Keratinocyte (primary cell): ENCODE measurements at regions not wholly inside any gene's neighbourhood (a gene's known extent, or its start where the extent isn't known, plus 50 kb on each side); places are given as distances from the start of the nearest gene placed in this dataset.

ENCODE experiments used
- DNase-seq: peaks from one replicate; pipeline ENCODE4 v3.0.0-alpha.2; 2011; ENCODE audit warnings: low read depth, missing footprints, low spot score
- FAIRE-seq: peaks from 2 replicates; lab custom pipeline; 2011; peaks lifted over from hg19 to GRCh38; lab: Jason Lieb, UNC
- H2AFZ ChIP-seq: 2 replicates; pipeline ENCODE4 v1.6.0; 2012; ENCODE audit warnings: low read length, control low read depth, inconsistent platforms; ENCODE audit not compliant: control insufficient read depth
- H3K27ac ChIP-seq: 2 replicates; pipeline ENCODE4 v1.5.1; 2011; ENCODE audit warnings: low read length; ENCODE audit not compliant: control insufficient read depth, insufficient read depth
- H3K27me3 ChIP-seq: 3 replicates; pipeline ENCODE4 v1.6.0; 2011; ENCODE audit warnings: low read length; ENCODE audit not compliant: control insufficient read depth, insufficient read depth; ENCODE audit errors: extremely low read depth
- H3K36me3 ChIP-seq, 2 experiments: 2 replicates in 1 of 2; 3 replicates in 1 of 2; pipeline ENCODE4 v1.5.1; 2011; ENCODE audit warnings: low read length in 2 of 2, mild to moderate bottlenecking in 1 of 2; ENCODE audit not compliant: control insufficient read depth in 2 of 2, insufficient read depth in 2 of 2; ENCODE audit errors: extremely low read depth in 1 of 2
- H3K4me1 ChIP-seq: 3 replicates; pipeline ENCODE4 v1.5.1; 2011; ENCODE audit warnings: low read length; ENCODE audit not compliant: control insufficient read depth, insufficient read depth; ENCODE audit errors: extremely low read depth
- H3K4me2 ChIP-seq: 3 replicates; pipeline ENCODE4 v1.6.0; 2011; ENCODE audit warnings: low read depth, low read length; ENCODE audit not compliant: control insufficient read depth, insufficient read depth; ENCODE audit errors: extremely low read depth
- H3K4me3 ChIP-seq, 3 experiments: fragments of 200-600 bp in 1 of 3; sonication (generic) in 1 of 3; 2 replicates in 2 of 3; 3 replicates in 1 of 3; pipeline ENCODE4 v1.5.1; 2011 to 2016; ENCODE audit warnings: low read length in 3 of 3, mild to moderate bottlenecking in 3 of 3, control low read depth in 2 of 3, inconsistent platforms in 1 of 3, low read depth in 1 of 3, mixed read lengths in 1 of 3, mixed run types in 1 of 3, moderate library complexity in 1 of 3; ENCODE audit not compliant: control insufficient read depth in 2 of 3, insufficient read depth in 2 of 3; ENCODE audit errors: extremely low read depth in 1 of 3
- H3K79me2 ChIP-seq: 2 replicates; pipeline ENCODE4 v1.6.0; 2012; ENCODE audit warnings: low read length; ENCODE audit not compliant: control insufficient read depth, insufficient read depth
- H3K9ac ChIP-seq: 3 replicates; pipeline ENCODE4 v1.6.0; 2011; ENCODE audit warnings: low read length; ENCODE audit not compliant: control insufficient read depth, insufficient read depth; ENCODE audit errors: extremely low read depth
- H3K9me1 ChIP-seq: 3 replicates; pipeline ENCODE4 v1.6.0; 2011; ENCODE audit warnings: low read length; ENCODE audit not compliant: control insufficient read depth, insufficient read depth; ENCODE audit errors: extremely low read depth
- H3K9me3 ChIP-seq: 2 replicates; pipeline ENCODE4 v1.5.1; 2012; ENCODE audit warnings: low read depth, low read length; ENCODE audit not compliant: control insufficient read depth
- H4K20me1 ChIP-seq: 3 replicates; pipeline ENCODE4 v1.6.0; 2011; ENCODE audit warnings: low read length; ENCODE audit not compliant: control insufficient read depth, insufficient read depth; ENCODE audit errors: extremely low read depth
- EZH2 ChIP-seq: IDR thresholded peaks from one replicate; pipeline ENCODE4 v1.6.1; 2012; ENCODE audit warnings: inconsistent platforms, mild to moderate bottlenecking, low read length, moderate library complexity
- dilution Hi-C: fragments of 300-500 bp; cut with MboI; formaldehyde crosslinking; loops from one replicate; pipeline ENCODE4 v1.7.0; 2020; ENCODE audit warnings: low sequenced_read_pairs; ENCODE audit not compliant: extremely low pct_ligation_motif_present
- TF ChIP-seq, protein P1 (sequence below), 3 experiments: IDR thresholded peaks in 1 of 3; conservative IDR thresholded peaks in 1 of 3; optimal IDR thresholded peaks in 1 of 3; 2 replicates in 2 of 3; 3 replicates in 1 of 3; pipeline versions ENCODE3 to v1.5.1; 2011; ENCODE audit warnings: low read length in 3 of 3, mild to moderate bottlenecking in 3 of 3, moderate library complexity in 2 of 3, control low read depth in 1 of 3, inconsistent platforms in 1 of 3; ENCODE audit not compliant: insufficient read depth in 2 of 3; ENCODE audit errors: extremely low read depth in 1 of 3

DNA sequence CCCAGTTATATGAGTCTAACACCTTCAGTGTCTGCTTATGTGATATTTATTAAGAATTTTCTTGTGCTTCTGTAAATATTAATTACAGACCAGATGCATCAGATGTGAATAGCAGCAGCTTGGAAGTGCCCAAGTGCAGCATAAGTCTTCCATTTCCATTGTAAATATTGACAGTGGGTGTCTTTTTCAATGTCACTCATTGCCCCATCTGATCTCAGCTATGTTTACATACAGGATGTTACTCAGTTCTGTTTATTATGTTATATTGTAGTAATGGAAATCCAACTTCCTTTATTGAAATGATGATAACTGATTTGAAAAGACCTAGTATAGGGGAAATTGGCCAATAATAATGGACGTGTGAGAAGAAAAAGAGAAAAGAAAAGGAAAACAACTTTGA, 296.7 kb downstream of the SAMD5 start:
- Histone ChIP-seq H3K79me2 (no peaks in the 10 kb centered on the region), H3K9me3 (no peaks in the 10 kb centered on the region), H3K9ac (no peak overlapping the region), H3K4me2 (no peak overlapping the region), H3K4me1 (no peaks in the 10 kb centered on the region), H3K4me3 (no peak overlapping the region), H3K9me1 (no peaks in the 10 kb centered on the region), H3K27ac (no peak overlapping the region), H4K20me1 (no peaks in the 10 kb centered on the region), H2AFZ (no peak overlapping the region), H3K36me3 (no peaks in the 10 kb centered on the region), H3K27me3 (no peaks in the 10 kb centered on the region)
- DNase-seq: no peak
- dilution Hi-C loops: no loop called here
- TF ChIP-seq EZH2: no peak
- TF ChIP-seq, protein P1, sequence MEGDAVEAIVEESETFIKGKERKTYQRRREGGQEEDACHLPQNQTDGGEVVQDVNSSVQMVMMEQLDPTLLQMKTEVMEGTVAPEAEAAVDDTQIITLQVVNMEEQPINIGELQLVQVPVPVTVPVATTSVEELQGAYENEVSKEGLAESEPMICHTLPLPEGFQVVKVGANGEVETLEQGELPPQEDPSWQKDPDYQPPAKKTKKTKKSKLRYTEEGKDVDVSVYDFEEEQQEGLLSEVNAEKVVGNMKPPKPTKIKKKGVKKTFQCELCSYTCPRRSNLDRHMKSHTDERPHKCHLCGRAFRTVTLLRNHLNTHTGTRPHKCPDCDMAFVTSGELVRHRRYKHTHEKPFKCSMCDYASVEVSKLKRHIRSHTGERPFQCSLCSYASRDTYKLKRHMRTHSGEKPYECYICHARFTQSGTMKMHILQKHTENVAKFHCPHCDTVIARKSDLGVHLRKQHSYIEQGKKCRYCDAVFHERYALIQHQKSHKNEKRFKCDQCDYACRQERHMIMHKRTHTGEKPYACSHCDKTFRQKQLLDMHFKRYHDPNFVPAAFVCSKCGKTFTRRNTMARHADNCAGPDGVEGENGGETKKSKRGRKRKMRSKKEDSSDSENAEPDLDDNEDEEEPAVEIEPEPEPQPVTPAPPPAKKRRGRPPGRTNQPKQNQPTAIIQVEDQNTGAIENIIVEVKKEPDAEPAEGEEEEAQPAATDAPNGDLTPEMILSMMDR (optimal IDR thresholded peaks at IDR 0.05 in 1 of 3, IDR thresholded peaks at IDR 0.05 in 1 of 3, conservative IDR thresholded peaks at IDR 0.05 in 1 of 3; ENCODE audit: extremely low read depth in 1 of 3, insufficient read depth in 2 of 3, low read length in 3 of 3): no peak
- no peak for FAIRE-seq

DNA sequence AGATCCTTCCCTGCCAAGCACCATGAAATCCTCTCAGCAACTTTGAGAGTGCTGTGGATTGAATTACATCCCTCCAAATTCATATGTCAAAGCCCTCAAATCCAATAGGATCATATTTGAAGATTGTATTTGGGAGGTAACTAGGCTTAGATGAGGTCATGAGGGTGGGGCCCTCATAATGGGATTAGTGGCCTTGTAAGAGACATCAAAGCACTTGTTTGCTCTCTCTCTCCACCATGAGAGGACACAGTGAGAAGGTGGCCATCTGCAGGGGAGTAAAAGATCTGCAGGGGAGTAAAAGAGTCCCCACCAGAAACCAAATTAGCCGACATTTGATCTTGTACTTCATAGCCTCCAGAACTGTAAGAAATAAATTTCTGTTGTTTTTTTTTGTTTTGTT, 298.2 kb downstream of the SAMD5 start:
- Histone ChIP-seq H3K4me3 (no peak overlapping the region), H3K27me3 (no peaks in the 10 kb centered on the region), H3K4me1 (no peaks in the 10 kb centered on the region), H3K27ac (no peak overlapping the region), H3K36me3 (no peaks in the 10 kb centered on the region), H3K79me2 (no peaks in the 10 kb centered on the region), H2AFZ (no peak overlapping the region), H3K4me2 (no peak overlapping the region), H3K9me1 (no peaks in the 10 kb centered on the region), H3K9me3 (no peaks in the 10 kb centered on the region), H4K20me1 (no peaks in the 10 kb centered on the region), H3K9ac (no peak overlapping the region)
- TF ChIP-seq EZH2: no peak
- TF ChIP-seq, protein P1 (optimal IDR thresholded peaks at IDR 0.05 in 1 of 3, IDR thresholded peaks at IDR 0.05 in 1 of 3, conservative IDR thresholded peaks at IDR 0.05 in 1 of 3; ENCODE audit: extremely low read depth in 1 of 3, insufficient read depth in 2 of 3, low read length in 3 of 3): no peak
- DNase-seq (no peak), FAIRE-seq (no peak)
- dilution Hi-C loops: no loop called here
